ENCODE measurements at regions not wholly inside any gene's neighbourhood (a gene's known extent, or its start where the extent isn't known, plus 50 kb on each side); places are given as distances from the start of the nearest gene placed in this dataset.
A peak's percentile ranks its signal among the peaks of the same experiment; 100 is the strongest.

- no peak for TF ChIP-seq ETV6 (IDR thresholded peaks at IDR 0.05; ENCODE audit: borderline replicate concordance in 1 of 2, low read depth in 2 of 2, low read length in 1 of 2)
- no peak for TF ChIP-seq ETV6 (CRISPR knock-in tag; IDR thresholded peaks at IDR 0.05; ENCODE audit: borderline replicate concordance)
- TF ChIP-seq, protein P1, sequence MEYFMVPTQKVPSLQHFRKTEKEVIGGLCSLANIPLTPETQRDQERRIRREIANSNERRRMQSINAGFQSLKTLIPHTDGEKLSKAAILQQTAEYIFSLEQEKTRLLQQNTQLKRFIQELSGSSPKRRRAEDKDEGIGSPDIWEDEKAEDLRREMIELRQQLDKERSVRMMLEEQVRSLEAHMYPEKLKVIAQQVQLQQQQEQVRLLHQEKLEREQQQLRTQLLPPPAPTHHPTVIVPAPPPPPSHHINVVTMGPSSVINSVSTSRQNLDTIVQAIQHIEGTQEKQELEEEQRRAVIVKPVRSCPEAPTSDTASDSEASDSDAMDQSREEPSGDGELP (CRISPR knock-in tag; IDR thresholded peaks at IDR 0.05; ENCODE audit: borderline replicate concordance), result peak; percentile 49; the same call in 1 of the 2 replicates
- no peak for TF ChIP-seq ZNF253 (CRISPR knock-in tag; conservative IDR thresholded peaks at IDR 0.05)
- TF ChIP-seq MIER1 (IDR thresholded peaks at IDR 0.05; ENCODE audit: low read depth), result no peak
- no peak for TF ChIP-seq PRDM10 (IDR thresholded peaks at IDR 0.05; ENCODE audit: partially characterized antibody)
- no peak for TF ChIP-seq POLR2B (IDR thresholded peaks at IDR 0.05; ENCODE audit: low read depth, partially characterized antibody)
- no peak for TF ChIP-seq ZNF395 (CRISPR knock-in tag; IDR thresholded peaks at IDR 0.05)
- peak; percentile 37 for TF ChIP-seq CBFA2T3 (IDR thresholded peaks at IDR 0.05)
- TF ChIP-seq MTA3 (IDR thresholded peaks at IDR 0.05; ENCODE audit: borderline replicate concordance), result no peak
- TF ChIP-seq, protein P2, sequence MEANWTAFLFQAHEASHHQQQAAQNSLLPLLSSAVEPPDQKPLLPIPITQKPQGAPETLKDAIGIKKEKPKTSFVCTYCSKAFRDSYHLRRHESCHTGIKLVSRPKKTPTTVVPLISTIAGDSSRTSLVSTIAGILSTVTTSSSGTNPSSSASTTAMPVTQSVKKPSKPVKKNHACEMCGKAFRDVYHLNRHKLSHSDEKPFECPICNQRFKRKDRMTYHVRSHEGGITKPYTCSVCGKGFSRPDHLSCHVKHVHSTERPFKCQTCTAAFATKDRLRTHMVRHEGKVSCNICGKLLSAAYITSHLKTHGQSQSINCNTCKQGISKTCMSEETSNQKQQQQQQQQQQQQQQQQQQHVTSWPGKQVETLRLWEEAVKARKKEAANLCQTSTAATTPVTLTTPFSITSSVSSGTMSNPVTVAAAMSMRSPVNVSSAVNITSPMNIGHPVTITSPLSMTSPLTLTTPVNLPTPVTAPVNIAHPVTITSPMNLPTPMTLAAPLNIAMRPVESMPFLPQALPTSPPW (CRISPR knock-in tag; IDR thresholded peaks at IDR 0.05), result no peak
- no peak for TF ChIP-seq ZNF224 (CRISPR knock-in tag; IDR thresholded peaks at IDR 0.05)
- TF ChIP-seq ILF3 (IDR thresholded peaks at IDR 0.05; ENCODE audit: borderline replicate concordance), result no peak
- TF ChIP-seq ZNF143 (CRISPR knock-in tag; IDR thresholded peaks at IDR 0.05), result no peak
- no peak for TF ChIP-seq RBM25 (IDR thresholded peaks at IDR 0.05; ENCODE audit: low read depth, low read length, severe bottlenecking)
- TF ChIP-seq ESRRB (CRISPR knock-in tag; IDR thresholded peaks at IDR 0.05; ENCODE audit: borderline replicate concordance), result no peak
- no peak for TF ChIP-seq RFX7 (CRISPR knock-in tag; IDR thresholded peaks at IDR 0.05)
- TF ChIP-seq ATF7 (IDR thresholded peaks at IDR 0.05), result peak; percentile 21; the same call in 1 of the 2 replicates
- TF ChIP-seq ZNF124 (CRISPR knock-in tag; IDR thresholded peaks at IDR 0.05), result no peak
- 0 out of 2 replicates have a peak, but pooled peaks have one; percentile 5 for TF ChIP-seq EP300 (IDR thresholded peaks at IDR 0.05; ENCODE audit: low read length)
- no peak for TF ChIP-seq NBN (IDR thresholded peaks at IDR 0.05; ENCODE audit: low read depth)
- TF ChIP-seq GATA2 (CRISPR knock-in tag; IDR thresholded peaks at IDR 0.05), result peak; percentile 69
Observed at GRCh38 chr18:8938817-8939216, 163.7 kb upstream of the NDUFV2 start (continued).

Measured in K562 (cell line).